H4 (cell line): ENCODE measurements at regions not wholly inside any gene's neighbourhood (a gene's known extent, or its start where the extent isn't known, plus 50 kb on each side); places are given as distances from the start of the nearest gene placed in this dataset.
A peak's percentile ranks its signal among the peaks of the same experiment; 100 is the strongest.

Experiments used
- DNase-seq: peaks from one replicate; pipeline ENCODE4 v3.0.0-alpha.2; 2015; ENCODE audit warnings: low spot score

DNA sequence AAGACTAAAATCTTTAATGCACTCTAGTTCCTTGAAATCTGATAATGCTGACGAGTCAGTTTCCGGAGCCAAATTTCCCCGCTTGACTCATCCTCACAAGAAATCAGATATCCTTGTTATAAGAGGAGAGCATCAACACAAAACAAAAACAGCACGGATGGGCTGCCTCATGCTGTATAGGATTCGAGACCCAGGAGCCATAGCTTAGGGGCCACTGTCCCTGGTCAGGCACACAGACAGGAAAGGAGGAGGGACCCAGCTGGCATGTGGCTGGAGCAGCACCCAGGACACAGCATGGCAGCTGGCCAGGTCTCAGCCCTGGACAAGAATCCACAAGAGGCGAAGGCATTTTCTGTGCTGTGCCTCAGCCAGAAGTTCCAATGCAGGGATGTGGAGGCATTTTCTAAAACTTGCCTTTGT is 110.2 kb upstream of the SPATA13 start:
- no peak for DNase-seq

DNA sequence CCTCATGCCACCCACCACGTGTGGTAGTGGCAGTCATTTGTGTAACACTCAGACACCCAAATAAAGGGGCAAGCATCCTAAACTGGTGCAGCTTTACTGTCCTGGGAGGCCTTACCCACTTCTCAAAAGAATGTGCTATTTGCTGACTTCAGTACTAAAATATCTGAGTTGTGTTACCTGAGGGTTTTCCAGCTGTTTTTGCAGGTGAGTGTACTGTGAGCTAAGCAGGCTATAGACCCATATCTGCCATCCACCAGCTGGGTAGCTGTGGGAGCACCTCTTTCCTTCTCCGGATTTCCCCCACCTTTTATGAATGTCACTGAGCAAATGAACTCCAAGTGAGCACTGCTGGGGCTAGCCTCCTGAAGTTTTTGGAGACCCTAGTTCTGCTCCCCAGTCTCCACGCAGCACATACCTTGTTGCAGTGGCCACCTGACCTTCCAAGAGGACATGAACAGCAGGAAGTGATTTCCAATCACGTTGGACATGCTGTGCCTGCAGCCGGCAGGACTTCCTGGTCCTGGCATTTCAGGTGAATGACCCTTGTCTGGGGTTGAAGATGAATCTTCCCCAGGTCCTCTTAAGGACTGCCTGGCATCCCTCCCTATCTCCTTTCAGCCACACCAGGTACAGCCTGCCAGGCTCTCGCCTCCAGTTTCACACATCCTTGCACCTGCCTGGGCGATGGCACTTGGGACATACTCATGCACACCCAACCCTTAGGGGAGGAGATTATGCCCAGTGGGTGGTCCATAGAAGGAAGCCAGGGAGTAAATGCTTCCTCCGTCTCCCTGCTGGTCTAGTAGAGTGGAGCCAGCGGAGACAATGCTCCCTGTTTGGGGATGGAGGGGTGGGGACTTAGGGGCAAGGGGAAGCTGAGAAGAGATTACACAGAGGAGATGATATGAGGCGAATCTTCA is 109.5 kb upstream of the SPATA13 start:
- no peak for DNase-seq

DNA sequence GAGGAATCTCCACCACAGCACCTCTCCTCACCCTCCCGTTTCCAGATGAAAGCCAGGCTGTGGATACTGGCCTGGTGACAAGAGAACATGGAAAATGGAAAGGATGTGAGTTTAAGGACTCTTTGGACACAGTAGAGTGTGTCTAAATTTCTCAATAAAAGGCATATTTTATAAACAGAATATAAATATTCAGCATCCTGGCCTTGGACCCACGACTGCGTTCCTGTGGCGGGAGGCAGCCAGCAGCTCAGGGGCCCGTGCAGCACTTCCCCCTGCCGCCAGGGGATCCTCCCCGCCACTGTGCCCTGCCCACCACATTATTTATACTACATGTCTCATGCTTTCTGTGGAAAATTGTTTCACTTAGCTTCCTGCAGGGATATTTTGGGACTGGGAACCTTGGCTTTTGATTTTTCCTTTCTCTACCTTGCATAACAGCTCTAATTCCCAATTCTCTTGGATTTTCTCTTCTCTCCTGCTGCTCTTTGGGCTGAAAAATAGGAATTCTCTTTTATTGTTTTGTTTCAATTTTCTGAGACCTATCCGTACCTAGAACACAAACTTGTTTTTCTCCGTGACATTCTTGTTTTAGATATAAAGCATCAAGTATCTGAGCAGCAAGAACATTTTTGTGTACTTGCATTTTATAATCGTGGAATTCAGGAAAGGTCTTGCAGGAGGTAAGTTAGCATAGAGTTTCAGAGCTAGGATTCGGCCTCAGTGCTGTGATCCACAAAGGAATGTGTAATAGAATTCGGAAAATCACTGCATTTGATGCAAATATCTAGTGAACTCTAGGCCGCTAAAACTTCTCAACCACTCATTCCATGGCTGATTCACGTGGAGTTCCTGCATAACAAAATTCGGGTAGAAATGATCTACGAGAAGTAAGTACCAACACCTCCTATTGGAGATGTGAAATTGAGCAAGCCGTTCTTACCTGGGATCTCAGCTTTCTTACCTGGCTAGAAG is 107.7 kb upstream of the SPATA13 start:
- DNase-seq = peak; percentile 11

DNA sequence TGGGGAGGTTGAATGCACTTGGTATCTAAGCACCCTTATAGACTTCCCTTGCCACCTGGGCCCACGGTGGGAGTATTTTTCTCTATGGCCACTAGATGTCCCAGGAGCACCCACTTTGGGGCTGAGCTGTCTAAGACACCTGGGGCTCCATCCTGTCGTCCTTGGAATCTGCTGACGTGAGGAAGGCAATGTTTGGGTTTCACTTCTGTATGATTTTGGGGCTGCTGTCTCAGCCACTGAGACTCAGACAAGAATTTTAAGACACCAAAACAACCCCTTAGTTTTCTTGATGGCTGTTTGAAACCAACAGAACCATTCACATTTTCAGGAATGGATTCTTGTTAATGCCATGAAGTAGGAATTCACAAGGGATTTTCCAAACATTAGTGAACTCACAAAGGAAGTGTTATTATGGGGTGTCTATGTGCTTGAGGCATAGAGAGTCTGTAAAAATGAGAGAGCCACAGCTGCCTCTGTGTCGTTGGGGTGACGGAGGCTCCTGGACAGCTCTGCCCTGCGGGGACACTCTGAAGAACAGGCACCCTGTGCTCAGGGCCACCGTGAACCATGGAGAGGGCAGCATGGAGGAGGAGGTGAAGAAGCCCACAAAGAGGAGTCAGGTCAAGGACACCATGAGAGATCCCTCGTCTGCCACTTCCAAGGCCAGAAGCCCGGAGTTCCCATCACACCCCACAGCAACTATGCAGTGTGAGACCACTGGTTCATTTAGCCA is 106.8 kb upstream of the SPATA13 start:
- DNase-seq = peak; percentile 59

DNA sequence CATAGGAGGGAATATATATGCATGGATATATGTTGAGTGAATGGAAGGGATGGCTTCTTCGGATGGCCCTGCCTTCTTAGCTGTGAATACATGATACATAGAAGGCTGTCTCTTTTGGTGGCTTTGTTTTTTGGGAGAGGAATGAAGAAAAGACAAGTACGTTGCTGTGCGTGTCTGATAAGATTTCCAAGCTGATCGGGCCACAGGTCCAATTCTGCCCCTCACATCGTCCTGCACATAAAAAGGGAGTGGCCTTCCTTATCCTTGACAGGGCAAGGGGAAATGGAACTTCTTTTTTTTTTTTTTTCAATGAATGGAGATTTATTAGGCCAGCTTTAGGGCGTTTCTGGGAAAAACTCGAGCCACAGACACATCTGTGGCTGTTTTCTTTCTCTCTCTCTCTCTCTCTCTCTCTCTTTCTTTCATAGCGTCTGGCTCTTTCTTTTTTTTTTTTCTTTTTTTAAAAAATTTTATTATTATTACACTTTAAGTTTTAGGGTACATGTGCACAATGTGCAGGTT is 103.8 kb upstream of the SPATA13 start:
- no peak for DNase-seq

DNA sequence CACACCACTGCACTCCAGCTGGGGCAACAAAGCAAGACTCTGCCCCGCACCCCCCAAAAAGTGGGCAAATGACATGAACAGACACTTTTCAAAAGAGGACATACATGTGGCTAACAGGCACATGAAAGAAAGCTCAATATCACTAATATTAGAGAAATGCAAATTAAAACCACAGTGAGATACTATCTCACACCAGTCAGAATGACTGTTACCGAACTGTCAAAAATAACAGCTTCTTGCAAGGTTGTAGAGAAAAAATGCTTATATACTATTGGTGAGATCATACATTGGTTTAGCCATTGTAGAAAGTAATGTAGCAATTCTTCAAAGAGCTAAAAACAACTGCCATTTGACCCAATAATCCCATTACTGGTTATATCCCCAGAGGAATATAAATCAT is 99.5 kb upstream of the SPATA13 start:
- no peak for DNase-seq

DNA sequence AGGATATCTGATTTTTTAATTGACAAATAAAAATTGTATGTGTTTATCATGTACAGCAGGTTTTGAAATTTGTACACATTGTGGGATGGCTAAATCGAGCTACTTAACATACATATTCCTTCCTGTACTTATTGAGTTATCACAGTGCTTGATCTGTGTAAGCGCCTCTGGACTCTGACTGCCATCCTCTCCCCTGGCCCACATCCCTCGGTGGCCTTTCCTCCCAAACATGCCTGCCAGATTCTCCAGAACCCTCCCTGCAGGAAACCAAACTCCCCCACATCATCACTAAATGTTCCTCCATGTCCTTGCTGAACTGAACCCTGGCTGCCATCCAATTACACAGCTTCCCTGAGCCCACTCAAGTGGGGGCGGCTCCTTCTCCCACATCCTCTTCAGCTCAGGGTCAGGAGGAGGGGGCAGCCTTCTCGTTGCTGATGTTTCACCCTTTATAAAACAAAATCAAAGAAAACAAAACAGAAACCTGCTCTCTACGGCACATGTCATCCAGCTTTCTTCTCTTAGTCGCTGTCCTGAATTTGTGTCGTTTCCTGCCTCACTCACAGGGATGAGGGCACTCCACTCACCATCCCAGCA is 97.1 kb upstream of the SPATA13 start:
- no peak for DNase-seq

DNA sequence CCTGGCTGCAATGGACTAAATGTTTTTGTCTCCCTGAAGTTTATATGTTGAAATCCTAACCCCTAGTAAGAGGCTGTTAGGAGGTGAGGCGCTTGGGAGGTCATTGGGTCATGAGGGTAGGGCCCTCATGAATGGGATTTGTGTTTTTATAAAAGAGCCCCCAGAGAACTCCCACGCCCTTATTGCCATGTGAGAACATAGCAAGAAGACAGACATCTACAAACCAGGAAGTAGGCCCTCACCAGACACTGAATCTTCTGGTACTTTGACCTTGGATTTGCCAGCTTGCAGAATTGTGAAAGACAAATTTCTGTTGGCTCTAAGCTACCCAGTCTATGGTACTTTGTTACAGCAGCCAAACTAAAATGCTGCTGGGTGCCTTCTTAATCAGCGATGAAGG is 96.1 kb upstream of the SPATA13 start:
- no peak for DNase-seq

DNA sequence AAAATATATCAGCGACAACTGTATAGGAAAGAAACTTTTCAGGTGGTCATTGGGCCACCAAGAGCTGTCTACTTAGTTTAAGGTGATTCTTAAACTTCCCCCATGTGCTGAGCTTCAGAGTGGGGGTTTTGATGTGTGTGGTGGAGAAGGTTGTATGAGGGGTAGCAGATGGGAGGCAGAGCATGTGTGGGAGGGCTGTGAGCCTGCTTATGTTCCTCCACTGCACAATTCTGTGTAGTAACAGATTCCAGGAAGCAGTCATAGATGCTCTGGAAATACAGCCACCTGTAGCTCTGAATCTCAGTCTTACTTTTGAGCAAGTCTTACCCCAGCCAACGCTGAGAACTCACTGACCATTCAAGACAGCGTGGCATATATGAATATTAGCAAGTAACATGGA is 95.3 kb upstream of the SPATA13 start:
- no peak for DNase-seq

DNA sequence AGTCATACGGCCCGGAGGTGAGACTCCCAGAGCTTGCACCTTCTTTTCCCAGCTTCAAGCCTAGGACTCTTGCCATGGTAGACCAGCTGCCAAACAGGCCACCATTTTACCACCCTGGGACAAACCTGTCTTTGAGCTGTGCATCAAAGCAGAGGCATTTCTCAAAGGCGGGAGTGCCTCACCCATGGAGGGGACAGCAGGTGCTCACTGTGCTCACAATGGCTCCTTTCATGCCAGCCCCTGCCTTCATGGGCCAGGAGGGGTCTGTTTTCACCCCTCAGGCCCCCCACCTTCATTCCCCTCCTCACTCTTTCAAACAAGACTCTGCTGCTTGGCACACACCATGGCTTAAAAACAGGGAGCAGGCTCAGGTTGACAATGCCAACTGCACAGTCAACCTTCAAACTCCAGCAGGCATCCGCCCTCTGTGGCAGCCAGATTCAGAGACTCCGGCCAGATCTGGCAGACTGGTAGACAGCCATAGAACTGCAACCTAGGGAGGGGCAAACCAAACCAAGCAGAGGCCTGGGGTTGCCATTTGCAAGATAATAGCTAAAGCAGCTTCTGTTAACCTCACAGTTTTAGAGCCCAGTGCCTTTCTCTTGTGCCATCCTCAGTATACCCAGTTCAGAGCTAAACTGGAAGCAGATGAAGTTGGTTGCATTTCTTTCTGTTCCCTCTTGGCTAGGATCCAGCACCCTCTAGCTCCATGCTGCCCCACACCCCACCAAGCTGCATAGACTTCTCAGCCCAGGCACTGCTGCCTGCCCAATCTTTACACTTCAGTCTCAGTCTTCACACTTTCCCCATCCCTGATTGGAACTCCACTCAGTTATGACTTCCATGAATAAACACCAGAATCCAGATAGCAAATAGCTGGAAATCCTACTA is 93.9 kb upstream of the SPATA13 start:
- DNase-seq = no peak

DNA sequence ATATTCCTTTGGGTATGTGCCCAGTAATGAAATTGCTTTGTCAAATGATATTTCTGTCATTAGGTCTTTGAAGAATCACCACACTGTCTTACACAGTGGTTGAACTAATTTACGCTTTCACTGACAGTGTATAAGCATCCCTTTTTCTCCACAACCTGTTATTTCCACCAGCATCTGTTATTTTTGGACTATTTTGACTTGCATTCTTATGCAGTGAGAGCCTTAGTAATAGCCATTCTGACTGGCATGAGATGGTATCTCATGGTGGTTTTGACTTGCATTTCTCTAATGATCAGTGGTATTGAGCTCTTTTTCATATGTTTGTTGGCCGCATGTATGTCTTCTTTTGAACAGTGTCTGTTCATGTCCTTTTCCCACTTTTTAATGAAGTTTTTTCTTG is 92.0 kb upstream of the SPATA13 start:
- DNase-seq = no peak

DNA sequence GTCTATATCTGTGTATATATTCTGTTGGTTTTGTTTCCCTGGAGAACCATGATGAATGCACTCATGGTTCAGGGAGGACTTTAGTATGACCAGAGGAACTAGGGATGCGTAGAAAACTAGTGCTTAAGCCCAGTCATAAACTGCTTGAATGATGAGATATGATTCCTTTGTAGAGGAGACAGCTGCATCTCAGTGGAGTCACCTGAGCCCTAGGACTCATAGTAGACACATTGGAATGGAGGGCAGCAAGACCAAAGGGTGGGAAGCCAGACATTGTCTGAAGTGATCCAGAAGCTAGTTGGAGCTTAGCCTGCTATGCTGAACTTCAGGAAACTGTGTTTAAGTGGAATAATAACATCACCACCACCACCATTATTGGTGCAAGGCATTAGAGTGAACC is 89.5 kb upstream of the SPATA13 start:
- no peak for DNase-seq

DNA sequence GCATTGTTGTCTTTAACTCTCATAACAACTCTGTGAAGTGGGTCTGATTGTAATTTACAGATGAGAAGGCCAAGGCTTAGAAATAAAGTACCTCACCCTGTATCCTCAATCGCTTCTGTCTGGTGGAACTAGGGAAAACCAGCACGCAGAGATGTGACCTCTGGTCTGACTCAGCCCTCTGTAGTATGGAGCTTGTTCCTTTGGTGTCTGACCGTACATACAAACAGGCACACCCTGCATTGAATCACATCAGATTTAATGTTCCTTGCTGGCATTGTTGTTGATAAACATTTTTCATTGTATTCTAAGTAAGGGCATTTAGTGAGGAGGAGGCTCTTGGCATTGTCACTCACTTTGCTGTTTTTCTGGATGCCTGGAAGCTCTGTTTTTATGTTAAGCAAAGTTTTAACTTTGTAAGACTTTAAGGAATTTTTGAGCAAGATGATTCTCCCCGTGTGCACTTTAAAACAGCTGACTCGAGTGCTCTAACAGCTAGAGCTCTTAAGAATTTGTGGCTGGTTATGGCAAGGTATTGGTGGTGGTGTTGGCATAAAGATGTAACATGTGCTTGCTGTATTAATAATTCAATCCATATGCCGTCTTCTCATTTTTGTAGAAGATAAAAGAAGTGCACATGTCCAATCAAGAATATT is 89.0 kb upstream of the SPATA13 start:
- no peak for DNase-seq

DNA sequence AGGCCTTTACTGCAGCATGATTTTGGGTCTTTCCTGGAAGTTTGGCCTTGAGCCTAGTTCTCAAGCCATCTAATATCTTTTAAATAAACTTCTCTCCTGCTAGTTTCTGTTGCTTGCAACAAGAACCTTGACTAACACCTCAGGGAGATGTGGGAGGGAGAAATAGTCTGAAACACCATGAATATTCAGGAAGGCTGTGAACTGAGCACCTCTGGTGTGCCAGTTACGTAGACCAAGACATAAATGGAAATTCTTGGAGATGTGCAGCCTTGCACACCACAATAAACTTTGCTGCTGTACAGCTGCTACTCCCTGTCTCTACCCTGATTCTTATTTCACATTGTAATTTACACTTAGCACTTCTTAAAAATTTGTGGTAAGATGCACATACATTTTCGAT is 86.9 kb upstream of the SPATA13 start:
- DNase-seq = no peak

DNA sequence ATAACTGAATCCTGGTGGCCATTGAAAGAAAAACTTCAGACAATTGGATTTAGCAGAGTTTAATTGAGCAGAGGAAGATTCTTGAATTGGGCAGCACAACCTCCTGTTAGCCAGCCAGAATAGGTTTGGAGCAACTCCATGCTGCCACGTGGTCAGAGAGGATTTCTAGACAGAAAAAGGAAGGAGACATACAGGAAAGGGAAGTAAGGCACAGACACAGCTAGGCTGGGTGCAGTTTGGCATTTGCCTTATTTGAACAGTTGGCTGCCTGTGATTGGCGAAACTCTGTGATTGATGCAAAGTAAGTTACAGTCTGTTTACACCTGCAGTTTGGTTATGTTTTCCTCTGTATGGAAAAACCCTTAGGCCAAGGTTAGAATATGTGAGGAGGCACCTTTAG is 85.8 kb upstream of the SPATA13 start:
- DNase-seq = no peak

DNA sequence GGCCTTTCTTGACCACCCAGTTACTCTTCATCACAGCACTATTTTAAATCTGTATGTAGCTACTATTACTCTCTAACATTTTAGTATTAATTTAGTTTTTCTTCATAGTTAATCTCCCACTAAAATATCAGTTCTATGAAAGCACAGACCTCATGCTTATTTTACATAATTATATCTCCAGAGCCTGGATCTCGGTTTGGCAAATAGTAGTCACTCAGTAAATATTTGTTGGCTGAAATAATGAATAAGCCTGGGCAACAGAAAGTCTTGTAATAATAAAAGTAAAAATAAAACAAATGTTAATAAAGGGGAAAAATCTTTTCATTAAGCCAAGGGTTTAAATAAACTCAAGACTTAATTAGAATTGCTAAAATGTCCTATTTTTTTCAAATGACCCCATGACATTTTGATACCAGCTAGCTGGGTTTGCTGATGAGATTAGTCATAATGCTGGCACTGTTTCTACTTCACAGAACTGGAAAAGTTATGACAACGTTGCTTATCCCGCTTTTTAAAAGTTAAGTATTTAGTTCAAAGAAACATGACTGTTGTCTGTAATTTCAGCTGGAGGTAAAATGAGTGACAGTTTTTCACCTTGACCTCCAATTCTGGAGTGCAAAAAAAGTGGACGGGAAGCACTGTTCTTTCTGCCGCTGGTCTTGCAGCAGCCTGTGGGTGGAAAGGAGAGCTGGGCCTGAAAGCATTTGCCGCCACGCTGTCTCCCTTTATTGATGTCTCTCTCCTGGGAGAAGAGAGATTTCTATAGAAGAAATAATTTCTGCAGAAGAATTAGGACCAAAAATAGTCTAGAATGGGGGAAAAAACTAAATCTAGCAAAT is 85.2 kb upstream of the SPATA13 start:
- DNase-seq = no peak

DNA sequence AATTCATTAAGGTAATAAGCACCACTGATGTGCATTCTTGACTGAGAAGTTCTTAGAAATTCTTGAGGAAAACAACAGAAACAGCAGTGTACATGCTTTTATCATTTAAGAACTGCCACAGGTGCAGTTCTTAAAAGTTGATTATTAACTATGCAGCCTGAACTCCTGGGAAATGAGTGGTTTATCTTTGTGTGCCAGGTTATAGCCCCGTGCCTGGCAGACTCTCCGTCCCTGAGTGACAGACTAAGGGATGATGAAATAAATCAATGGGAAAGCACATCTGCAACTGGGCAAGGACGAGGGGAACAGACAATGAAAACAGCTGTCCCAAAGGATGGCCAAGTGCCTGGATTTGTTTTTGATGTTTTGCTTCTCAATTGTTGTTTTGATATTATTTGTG is 84.4 kb upstream of the SPATA13 start:
- no peak for DNase-seq

DNA sequence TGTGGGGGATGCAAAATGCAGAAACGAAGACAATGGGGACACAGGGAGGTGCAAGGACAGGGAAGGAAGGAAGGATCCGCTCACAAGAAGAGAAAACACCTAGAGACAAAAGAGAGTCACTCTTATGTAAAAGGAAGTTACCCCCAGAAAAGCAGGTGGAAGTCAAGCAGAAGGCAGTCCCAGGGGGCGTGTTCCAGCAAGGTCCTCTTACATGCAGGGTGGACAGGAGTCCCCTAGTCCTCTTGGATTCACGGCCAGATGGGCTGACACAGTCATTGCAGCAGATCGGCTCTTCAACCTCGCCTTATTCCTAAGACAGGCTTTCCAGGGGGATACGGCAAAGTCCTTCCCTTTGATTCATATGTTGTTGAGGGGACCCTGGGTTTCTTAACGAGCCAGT is 83.9 kb upstream of the SPATA13 start:
- no peak for DNase-seq

DNA sequence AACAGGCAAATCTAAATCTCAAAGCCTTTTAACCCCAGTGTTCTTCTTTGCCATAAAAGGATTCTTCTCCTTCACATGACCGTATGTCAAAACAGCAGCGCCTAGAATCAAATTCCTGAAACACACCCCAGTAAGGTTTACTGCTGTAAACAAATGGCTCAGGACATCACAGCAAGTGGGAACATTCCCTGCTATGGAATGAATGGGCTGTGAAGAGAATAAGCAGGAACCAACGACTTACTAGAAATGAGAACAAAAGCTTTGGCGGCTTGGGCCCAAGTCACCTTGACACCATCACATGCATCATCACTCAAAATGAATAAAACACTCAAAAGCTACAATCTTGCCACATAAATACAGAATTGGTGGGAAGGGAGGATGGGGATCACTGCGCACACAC is 80.4 kb upstream of the SPATA13 start:
- no peak for DNase-seq
